HUDEP-2 (cell line): ENCODE measurements at regions not wholly inside any gene's neighbourhood (a gene's known extent, or its start where the extent isn't known, plus 50 kb on each side); places are given as distances from the start of the nearest gene placed in this dataset.
"Not testable (repeated sequence)": the region's sequence is repeated elsewhere in the genome, so short reads cannot be mapped to it uniquely, and the experiment has no call there.

ENCODE experiments used
- DNase-seq, 76 experiments: peaks; one replicate each; lab custom pipeline; 2025; ENCODE audit not compliant: unreplicated experiment in 76 of 76; lab: John Stamatoyannopoulos, UW

DNA sequence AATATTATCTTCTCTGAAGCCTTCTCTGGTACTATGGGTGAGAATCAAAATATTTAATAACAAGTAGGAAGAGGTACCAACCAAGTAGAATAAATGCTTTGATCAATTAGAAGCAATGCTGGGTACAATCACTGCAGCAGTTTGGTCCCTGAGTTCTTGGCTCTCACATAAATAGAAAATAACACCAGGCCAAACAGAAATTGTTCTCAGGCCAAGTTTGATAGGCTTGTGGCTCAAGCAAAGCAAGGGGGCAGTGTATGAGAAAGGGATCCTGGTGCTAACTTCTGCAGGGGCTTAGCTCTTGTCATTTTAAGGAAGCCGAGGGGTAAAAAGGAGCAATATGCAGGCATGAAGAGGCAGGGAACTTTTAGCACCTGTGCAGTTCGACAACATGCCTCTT lies 146.8 kb upstream of the TMEM229A start:
- DNase-seq: no peak

DNA sequence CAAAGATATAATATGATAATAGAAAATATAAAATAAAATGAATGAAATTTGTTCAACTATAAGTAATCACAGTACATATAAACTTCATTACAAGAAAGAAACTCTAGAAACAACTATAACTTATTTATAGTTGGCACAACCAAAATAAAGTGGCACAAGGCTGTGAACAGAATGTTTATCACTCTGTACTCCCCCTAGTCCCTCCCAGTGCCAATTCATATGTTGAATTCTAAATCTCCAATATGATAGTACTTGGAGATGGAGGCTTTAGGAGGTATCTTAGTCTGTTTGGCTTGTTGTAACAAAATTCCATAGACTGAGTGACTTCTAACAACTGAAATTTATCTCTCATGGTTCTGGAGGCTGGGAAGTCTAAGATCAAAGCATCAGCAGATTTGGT lies 145.0 kb upstream of the TMEM229A start:
- no peak for DNase-seq

DNA sequence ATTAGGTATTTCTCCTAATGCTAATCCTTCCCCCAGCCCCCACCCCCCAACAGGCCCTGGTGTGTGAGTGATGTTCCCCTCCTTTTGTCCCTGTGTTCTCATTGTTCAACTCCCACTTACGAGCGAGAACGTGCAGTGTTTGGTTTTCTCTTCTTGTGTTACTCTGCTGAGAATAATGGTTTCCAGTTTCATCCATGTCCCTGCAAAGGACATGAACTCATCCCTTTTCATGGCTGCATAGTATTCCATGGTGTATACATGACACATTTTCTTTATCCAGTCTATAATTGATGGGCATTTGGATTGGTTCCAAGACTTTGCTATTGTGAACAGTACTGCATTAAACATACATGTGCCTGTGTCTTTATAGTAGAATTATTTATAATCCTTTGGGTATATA lies 138.9 kb upstream of the TMEM229A start:
- DNase-seq: not testable (repeated sequence)

DNA sequence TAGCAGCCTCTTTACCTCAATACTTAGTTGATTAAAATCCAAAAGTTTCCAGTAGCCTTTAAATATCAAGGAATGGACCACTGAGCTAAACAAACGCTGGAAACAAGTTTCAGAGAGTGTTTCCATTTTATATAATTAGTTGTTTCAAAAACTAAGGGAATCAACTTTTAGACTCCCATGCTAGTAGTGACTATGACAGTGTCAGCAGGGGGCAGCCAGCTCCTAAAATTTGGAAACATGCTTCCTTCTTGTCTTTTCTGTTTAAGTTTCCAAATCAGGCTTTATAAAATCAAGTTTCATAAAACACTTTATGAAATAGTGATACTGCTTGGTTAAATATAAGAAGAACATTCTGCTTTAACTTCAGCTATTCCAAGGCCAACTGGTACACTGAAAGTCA lies 138.2 kb upstream of the TMEM229A start:
- no peak for DNase-seq

DNA sequence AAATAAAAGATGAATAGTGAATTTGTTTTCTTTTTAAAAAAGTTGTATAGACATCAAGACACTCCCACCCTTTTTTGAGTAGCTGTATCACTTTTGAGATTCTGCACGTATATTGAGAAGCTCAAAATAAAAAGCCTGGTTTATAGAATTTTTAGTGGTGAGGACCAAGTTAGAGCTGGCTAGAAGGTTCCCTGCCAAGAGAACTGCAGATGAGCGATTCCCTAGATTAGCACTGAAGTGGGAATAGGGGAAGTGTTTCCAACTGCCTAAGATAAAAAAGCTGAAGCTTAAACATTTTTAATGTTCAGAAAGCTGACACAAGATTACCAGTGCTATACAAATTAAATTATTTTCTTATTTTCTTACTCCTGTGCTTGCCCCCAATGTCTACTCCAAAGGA lies 135.7 kb upstream of the TMEM229A start:
- no peak for DNase-seq

DNA sequence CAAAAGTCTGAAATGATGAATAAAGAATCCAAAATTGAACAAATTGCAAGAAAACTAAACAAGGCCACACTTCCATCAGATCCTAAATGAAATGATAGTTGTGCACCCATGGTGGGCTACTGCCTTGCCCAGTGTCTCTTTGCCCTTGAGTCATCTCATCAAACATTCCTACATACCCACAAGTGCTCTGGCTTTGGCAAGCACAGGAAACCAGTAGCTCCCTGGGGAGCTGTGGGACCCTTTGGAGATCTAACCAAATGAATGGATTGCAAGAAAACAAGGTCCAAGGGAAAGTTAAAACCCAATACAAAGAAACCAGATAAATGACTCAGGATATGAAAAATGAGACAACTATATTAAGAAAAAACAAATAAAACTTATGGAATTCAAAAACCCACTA lies 129.8 kb upstream of the TMEM229A start:
- no peak for DNase-seq

DNA sequence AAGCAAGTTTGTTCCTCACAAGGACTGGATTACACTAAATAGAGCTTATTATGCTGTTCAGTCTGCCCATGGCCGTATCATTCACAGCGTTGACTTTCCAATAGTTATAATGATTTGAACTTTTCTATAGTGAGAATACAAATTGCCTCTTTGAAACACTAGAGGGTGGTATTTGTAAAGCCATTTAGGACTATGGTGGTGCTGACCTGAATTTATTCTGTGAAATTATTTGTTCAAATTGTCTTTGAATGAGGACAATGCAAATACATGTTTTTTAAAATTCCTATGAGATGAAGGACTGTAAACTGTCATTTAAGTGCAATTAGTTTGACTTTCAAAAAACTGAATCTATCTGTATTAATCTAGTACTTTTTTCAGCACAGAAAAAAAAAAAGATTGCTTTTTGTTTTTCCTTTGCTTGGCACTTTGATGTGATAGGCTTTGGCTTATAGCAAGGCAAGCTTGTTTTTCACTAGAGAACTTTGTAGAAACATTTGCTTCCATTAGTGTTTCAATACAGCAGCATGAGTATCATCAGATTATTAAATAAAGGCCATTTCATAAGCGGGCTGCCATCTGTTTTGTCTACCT lies 122.7 kb upstream of the TMEM229A start:
- DNase-seq: peak in 3 of 76 experiments; percentile 1 to 4 (median 3)

DNA sequence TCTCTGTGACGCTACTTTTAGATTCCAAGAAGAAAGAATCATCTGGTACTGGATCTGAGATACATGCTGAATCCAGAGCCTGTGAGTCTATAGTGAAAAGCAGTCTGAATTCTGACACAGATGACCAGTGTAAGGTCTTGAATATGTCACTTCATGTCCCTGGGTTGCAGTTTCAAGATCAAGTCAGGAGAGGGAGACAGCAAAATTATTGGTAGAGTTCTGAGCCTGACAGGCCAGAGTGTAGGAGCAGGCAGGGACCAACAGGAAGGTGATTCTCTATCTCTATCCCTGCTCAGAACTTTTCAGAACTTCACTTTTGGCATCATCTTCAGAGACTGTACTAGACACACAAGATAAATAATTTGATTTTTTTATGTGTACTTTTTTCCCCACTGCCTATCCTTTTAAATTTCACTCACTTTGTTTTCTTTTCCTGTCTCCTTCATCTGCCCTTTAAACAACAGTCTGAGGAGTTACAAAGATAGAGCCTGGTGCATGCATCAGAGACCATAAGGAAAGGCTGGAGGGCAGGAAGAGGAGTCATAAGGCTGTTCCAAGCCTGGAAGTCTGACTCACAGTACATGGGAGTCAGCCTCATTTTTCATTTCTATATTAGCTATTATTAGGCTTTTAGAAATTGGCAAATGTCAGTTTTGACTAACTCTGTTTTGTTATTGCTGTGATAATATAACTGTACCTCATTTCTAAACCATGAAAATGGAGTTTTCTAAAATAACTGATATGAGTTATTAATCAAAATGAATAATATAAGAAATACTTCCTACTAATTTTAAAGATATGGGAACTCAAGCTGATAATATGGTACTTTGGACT lies 120.2 kb upstream of the TMEM229A start:
- peak in 8 of 76 experiments; percentile 0 to 22 (median 6) for DNase-seq

DNA sequence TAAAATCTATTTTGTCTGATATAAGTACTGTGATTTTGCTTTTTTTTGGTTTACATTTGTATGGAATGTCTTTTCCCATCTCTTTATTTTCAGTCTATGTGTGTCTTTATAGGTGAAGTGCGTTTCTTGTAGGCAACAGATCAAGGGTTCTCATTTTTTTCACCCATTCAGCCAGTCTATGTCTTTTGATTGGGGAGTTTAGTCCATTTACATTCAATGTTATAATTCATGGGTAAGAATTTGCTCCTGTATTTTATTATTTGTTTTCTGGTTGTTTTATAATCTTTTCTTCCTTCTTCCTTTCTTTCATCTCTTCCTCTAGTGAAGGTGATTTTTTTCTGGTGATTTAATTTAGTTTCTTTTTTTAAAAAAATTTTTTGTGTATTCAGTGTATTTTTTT lies 104.8 kb upstream of the TMEM229A start:
- no peak for DNase-seq

DNA sequence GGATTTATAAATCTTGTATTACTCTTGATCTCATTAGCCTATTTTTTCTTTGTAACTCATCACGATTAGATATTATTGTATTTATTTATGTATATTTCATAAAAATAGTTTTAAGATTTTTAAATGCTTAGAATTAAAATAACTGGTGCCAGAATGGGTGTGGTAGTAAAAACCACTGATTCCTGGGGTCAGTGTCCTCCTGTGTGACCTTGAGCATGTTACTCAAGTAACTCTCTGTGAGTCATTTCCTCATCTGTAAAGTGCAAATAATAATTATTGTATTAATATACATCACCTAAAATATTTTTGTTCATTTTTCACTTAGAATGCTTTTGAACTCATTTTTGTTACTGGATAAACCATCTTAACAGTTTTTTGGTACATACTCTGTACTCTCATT lies 91.3 kb upstream of the TMEM229A start:
- DNase-seq: no peak

DNA sequence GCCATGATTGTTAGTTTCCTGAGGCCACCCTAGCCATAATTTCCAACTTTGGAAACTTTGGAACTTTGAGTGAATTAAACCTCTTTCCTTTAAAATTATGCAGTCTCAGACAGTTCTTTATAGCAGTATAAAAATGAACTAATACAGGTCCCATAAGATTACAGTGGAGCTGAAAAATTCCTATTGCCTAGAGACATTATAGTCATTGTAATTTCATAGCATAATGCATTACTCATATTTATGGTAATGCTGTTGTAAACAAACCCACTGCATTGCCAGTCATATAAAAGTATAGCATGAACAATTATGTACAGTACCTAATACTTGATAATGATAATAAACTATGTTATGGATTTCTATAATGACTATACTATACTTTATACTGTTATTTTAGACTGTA lies 88.0 kb upstream of the TMEM229A start:
- DNase-seq: no peak

DNA sequence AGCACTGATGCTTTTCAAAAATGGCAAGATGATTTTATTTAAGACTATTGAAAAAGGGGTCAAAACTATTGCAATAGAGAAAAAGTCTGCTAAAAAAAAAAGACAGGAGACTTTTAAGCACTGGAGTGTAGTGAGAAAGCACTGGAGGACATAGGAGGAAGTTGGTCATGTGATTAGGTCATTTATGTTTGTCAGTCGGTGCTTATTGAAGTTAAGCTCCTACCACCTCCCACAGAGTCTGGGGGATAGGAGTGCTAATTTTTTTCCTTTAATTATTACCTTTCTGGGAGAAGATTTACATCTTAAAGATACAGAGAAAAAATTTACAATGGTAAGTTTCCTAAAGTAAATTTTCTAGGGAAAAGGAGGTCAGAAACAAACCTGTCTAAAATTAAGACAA lies 80.2 kb upstream of the TMEM229A start:
- no peak for DNase-seq

DNA sequence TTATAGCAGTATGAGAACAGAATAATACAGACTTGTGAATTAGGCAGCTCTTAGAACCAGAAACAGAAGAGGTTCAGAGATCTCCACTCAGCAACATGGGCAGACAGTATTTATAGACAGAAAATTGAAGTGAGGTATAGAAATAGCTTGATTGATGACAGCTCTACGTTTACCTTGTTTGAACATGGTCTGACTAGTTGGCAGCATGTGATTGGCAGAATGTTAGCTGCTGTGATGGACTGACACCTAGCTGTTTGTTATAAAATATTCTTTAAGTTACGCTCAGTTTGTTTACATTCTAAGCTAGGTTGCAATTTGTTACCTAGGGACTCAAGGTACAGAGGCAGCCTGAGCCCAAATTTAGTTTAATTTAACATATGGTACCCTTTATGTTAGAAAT lies 73.7 kb upstream of the TMEM229A start:
- DNase-seq: no peak

DNA sequence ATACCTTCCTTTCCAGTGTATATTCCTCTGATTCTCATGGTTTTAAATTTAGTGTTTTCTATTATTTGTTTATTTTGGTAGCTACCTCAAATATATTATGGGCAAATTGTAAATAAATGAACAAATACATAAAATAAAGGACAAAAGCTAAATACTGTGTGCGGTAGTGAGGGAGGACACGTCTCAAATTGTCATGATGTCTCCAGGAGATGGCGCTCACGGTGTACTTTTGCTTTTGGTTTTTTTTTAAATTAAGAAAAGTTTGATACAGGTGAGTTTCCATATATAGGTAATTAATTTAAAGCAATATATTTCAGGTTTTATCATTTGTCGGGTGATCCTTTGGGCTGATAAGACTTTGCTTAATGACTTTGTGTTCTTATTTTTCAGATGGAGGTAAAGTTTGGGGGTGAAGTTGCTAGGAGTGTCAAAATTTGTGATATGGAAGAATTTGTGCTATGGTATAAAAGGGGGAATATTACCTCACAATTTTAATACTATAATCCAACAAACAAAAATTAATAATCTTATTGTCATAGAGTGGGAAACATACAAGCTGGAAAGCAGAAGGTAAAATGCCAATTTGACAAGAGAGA lies 68.4 kb upstream of the TMEM229A start:
- DNase-seq: no peak

DNA sequence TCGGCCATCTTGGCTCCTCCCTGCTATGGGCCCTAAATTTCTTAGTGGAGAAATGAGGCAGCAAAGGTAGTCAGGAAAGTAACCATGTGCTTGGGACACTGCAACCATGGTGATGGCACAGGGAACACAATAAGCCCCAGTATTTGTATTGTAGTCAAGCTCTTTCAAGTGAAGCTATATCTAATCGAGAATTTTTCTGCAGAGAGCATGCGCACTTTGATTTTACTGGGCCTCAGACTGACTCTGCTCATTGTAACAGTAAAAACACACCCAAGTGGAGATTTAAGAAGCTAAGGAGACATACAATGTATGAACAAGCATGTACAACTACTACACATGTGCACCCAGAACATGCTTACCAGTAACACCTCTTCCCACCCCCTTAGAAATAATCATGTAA lies 67.3 kb upstream of the TMEM229A start:
- no peak for DNase-seq

DNA sequence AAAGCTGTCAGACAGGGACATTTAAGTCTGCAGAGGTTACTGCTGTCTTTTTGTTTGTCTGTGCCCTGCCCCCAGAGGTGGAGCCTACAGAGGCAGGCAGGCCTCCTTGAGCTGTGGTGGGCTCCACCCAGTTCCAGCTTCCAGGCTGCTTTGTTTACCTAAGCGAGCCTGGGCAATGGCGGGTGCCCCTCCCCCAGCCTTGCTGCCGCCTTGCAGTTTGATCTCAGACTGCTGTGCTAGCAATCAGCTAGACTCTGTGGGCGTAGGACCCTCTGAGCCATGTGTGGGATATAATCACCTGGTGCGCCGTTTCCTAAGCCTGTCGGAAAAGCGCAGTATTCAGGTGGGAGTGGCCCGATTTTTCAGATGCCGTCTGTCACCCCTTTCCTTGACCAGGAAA lies 66.7 kb upstream of the TMEM229A start:
- DNase-seq: not testable (repeated sequence)

DNA sequence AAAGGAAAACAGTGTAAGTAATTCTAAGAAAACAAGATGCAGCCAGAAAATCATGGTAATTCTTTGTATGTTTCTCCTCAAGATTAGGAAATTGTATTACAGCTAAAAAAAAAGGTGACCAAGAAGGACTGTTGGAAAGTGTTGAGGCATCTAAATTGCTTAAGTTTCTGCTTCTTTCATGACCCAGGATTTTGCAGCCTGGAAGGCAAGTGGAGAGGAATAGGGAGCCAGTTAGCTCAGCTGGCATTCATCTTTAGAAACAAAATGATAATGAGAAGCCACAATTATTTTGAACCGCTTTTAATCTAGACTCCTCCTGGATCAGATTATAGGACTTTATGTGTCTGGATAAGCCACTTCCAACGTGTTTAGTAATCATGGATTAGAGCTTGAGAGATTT lies 56.8 kb upstream of the TMEM229A start:
- no peak for DNase-seq

DNA sequence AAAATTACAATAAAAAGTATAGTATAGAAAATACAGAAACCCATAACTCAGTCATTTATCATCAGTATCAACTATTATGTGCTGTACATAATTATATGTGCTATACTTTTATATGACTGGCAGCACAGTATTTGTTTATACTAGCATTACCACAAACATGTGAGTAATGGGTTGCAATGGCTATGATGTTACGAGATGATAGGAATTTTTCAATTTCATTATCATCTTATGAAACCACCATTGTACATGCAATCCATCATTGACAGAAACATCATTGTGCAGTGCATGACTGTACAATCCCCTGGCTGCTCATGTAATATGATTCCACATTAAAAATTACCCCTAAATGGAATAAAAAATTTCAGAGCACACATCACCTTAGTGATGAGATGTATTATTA lies 55.7 kb upstream of the TMEM229A start:
- no peak for DNase-seq

DNA sequence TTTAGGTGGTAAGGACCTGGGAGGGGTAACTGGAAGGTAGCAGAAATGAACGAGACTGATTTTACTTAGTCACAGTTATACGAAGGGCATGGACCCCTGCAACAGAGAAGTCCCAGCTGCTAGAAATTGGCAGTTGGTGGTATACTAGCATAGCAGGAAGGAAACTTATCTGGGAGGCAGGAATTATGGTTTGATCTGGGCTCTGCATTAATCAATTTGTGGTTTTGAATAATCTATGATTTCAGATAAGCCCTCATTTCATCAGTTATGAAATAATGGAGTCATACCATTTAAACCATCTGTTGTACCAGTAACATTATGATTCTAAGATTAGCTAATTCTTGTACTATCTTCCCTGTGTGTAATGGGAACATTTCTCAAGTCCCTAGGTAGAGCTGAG lies 54.0 kb upstream of the TMEM229A start:
- DNase-seq: no peak

DNA sequence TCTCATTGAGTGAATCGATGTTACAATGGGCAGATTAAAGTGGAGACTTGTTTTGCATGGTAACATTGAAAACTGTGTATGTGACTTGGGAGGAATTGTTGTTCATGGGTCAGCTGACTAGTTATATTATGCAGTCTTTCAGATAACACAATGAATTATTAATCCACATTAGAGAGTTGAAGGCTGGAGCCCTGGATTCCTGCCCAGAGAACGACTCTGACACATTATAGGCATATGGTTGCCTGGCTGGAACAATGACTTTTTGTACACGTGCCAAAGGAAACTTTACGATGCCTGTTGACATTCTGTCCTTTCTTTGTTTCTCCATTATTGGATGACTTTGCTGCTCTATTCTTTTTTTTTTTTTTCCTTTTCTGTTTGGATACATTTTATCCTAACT lies 52.3 kb upstream of the TMEM229A start:
- no peak for DNase-seq

DNA sequence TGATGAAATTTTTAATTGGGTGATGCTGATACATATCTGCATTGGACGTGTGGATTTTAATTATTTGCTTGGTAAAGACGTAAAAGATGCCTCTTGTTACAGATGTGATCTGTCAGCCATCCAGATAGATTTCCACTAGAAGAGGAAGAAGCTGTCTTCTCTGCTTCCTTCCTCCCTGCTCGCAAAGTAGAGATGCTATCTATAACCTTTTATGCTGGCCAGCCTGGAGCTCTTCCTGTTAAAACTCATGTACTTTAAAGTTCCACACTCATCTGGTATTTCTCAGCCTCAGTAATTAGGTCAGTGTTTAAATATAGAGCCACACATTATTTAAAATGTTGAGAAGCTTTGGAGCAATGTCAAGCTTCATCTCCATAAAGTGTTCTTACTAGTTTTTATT lies 51.2 kb upstream of the TMEM229A start:
- no peak for DNase-seq
